Subcutaneous abdominal adipose tissue (tissue), 5 donors: ENCODE measurements at regions not wholly inside any gene's neighbourhood (a gene's known extent, or its start where the extent isn't known, plus 50 kb on each side); places are given as distances from the start of the nearest gene placed in this dataset.
"Not testable (repeated sequence)": the region's sequence is repeated elsewhere in the genome, so short reads cannot be mapped to it uniquely, and the experiment has no call there.

Experiments
- H3K27ac ChIP-seq: one replicate; pipeline ENCODE4 v1.7.0; 2013; ENCODE audit warnings: low read depth, mild to moderate bottlenecking, inconsistent platforms, low read length, moderate library complexity
- H3K27me3 ChIP-seq, 5 donors: one replicate each; pipeline ENCODE4 v1.7.0; 2013; ENCODE audit warnings: low read length in 5 of 5, inconsistent platforms in 1 of 5; ENCODE audit not compliant: control insufficient read depth in 5 of 5, insufficient read depth in 4 of 5
- H3K36me3 ChIP-seq, 5 donors: one replicate each; pipeline ENCODE4 v1.7.0; 2013; ENCODE audit warnings: low read length in 5 of 5; ENCODE audit not compliant: control insufficient read depth in 5 of 5, insufficient read depth in 5 of 5
- H3K4me1 ChIP-seq, 5 donors: one replicate each; pipeline ENCODE4 v1.7.0; 2013; ENCODE audit warnings: low read length in 5 of 5, mild to moderate bottlenecking in 3 of 5, moderate library complexity in 1 of 5; ENCODE audit not compliant: control insufficient read depth in 5 of 5, insufficient read depth in 5 of 5
- H3K4me3 ChIP-seq, 5 donors: one replicate each; pipeline ENCODE4 v1.7.0; 2013; ENCODE audit warnings: low read length in 5 of 5, low read depth in 1 of 5
- H3K9ac ChIP-seq, 5 donors: one replicate each; pipeline ENCODE4 v1.7.0; 2013; ENCODE audit warnings: low read length in 5 of 5, mild to moderate bottlenecking in 4 of 5, moderate library complexity in 3 of 5
- H3K9me3 ChIP-seq, 5 donors: one replicate each; pipeline ENCODE4 v1.7.0; 2013; ENCODE audit warnings: low read length in 5 of 5; ENCODE audit not compliant: control insufficient read depth in 5 of 5
- donor health status: healthy.
- donor health status: healthy.
- donor health status: healthy.
- donor health status: healthy.
- donor health status: healthy.

DNA sequence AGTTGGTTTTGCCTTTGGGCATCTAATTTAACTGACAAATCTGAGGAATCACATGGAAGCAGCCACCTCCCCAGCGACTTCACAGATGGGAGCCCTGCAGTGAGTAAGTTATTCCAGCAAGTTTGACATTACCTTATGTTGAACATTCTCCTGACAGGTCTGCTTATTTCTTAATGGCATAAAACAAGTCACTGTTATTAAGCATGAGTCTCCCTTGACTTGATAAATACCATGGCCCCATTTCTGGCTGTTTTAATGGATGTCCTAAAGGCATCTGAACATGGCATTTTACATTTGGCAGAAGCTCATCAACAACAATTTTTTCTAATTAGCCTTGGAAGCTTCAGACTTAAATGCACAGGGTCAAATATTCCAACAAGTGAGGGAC is 92.6 kb upstream of the CREB1 start:
- Histone ChIP-seq H3K4me1 (no peaks in the 10 kb centered on the region), H3K27me3 (no peaks in the 10 kb centered on the region), H3K9ac (no peak overlapping the region), H3K27ac (no peak overlapping the region), H3K36me3 (no peaks in the 10 kb centered on the region), H3K9me3 (no peaks in the 10 kb centered on the region), H3K4me3 (no peak overlapping the region)

DNA sequence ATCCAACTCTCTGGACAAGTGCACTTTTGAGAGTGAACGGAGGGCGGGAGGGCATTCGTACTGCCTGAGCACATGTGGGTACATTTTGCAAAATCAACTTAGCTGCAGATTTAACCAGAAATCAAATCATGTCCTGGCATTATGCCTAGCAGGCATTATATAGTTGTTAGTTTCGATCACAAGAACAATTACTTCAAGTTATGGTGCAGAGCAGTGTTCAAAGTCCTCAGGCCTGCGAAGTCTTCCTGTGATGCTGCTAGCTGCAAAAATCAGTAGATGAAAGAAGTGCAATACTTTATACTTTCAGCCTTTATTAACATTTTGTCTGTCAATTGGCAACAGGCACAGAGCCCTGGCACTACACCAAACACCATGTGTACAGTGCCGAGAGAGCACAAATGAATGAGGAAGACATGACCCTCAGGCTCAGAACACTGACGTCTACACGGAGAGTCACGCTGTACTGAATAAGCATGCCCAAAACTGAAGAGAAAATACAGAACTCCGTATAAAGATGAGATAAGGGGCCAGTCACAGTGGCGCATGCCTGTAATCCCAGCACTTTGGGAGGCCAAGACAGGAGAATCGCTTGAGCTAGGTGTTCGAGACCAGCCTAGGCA is 92.1 kb upstream of the CREB1 start:
- H3K4me1 ChIP-seq: no peaks in the 10 kb centered on the region
- H3K27me3 ChIP-seq: no peaks in the 10 kb centered on the region
- no peak overlapping the region for H3K27ac ChIP-seq
- no peak overlapping the region for H3K4me3 ChIP-seq
- no peaks in the 10 kb centered on the region for H3K36me3 ChIP-seq
- no peaks in the 10 kb centered on the region for H3K9me3 ChIP-seq
- no peak overlapping the region for H3K9ac ChIP-seq

DNA sequence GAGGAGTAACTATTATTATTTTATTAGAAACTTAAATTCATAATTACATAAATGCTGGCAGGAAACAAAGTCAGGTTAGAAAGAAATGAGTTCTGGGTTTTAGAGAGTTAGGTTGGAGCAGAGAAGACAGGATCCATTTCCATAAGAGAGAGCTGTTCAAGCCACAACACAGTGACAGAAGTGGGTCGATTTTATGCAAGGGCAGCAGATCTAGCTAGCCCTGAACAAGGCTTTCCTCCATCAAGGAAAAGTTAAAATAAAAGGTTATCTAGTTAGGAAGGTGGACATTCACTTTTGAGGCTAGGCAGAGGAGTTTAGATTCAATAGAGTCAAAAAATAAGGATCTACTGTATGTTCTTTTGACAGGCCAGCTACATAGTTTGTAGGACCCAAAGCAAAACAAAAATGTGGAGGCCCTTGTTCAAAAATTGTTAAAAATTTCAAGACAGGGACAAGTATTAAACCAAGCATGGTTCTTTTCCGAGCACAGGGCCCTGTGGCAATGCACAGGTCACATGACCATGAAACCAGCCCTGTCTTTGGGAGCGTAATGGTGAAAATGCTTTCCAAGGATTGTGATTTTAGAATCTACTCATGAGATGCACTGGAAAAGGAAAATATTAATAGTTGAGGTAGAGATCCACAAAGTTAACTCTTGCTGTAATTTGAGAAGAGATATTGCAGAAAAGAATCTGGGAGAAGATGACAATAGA is 91.2 kb upstream of the CREB1 start:
- Histone ChIP-seq H3K4me1 (no peaks in the 10 kb centered on the region), H3K36me3 (no peaks in the 10 kb centered on the region), H3K27me3 (no peaks in the 10 kb centered on the region), H3K4me3 (no peak overlapping the region), H3K9me3 (no peaks in the 10 kb centered on the region), H3K27ac (no peak overlapping the region), H3K9ac (no peak overlapping the region)

DNA sequence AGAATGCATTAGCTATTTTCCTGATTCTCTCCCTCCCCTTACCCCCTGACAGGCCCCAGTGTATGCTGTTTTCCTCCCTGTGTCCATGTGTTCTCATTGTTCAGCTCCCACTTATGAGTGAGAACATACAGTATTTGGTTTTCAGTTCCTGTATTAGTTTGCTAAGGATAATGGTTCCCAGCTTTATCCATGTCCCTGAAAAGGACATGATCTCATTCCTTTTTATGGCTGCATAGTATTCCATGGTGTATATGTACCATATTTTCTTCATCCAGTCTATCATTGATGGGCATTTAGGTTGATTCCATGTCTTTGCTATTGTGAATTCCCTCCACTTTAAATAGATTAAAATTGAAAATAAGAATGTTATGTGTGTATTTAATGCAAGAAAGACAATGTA is 89.9 kb upstream of the CREB1 start:
- not testable (repeated sequence) for H3K4me1 ChIP-seq, H3K27ac ChIP-seq, H3K9ac ChIP-seq, H3K9me3 ChIP-seq, H3K27me3 ChIP-seq, H3K4me3 ChIP-seq, H3K36me3 ChIP-seq

DNA sequence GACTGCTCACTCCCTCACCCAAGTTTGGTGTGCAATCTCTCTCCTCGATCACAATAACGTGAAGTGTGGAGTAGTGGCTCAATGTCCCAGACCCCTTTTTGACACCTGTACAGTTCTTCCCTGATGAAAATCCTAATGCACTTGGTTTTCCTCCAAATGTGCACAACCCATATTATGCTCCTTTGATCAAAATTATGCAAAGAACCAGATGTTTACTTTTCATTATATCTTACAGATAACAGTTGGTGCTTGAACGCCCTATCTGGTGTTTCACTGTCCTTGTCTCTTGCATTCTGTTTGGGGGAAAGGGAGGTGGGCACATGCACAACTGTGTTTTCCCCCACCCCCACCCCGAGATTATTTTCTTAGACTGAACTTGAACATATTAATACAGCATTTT is 85.0 kb upstream of the CREB1 start:
- Histone ChIP-seq H3K4me3 (no peak overlapping the region), H3K27me3 (no peaks in the 10 kb centered on the region), H3K36me3 (no peaks in the 10 kb centered on the region), H3K4me1 (no peaks in the 10 kb centered on the region), H3K27ac (no peak overlapping the region), H3K9me3 (no peaks in the 10 kb centered on the region), H3K9ac (no peak overlapping the region)

DNA sequence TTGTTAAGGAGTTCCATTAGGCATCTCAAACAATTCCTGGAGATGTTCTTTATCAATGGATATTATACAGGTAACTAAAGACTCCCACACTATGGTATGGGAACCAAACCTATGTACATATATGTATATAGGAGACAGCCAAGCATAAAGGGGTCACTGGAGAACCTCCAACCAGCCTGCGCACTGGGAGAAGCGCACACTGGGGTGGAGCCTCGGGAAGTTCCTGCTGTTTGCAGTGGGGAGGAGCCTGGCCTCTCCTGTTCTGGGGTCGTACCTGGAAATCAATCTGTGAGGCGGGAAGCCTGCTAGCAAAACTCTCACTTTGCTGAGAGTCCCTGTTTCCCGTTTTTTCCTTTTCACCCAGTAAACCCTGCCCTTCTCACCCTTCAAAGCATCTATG is 83.1 kb upstream of the CREB1 start:
- no peaks in the 10 kb centered on the region for H3K4me1 ChIP-seq
- H3K4me3 ChIP-seq: no peak overlapping the region
- no peaks in the 10 kb centered on the region for H3K27me3 ChIP-seq
- no peak overlapping the region for H3K9ac ChIP-seq
- no peaks in the 10 kb centered on the region for H3K9me3 ChIP-seq
- H3K36me3 ChIP-seq: no peaks in the 10 kb centered on the region
- no peak overlapping the region for H3K27ac ChIP-seq

DNA sequence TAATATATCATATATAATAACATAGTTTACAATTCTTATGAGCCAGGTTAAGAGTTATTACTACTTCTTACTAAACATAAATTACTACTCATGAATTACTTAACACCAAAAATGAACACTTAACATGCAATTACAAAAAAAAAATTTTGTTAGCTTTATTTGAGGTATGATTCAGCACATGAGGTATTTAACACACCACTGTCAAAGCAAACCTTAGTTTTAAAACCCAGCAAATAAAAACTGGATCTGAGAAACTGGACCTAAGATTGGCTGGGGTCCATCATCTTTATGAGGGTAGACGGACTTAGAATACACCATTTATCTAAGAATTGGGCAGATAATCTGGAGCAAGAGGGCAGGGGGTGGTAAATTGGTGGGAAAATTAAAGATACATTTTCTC is 81.8 kb upstream of the CREB1 start:
- Histone ChIP-seq H3K4me1 (no peaks in the 10 kb centered on the region), H3K9me3 (no peaks in the 10 kb centered on the region), H3K36me3 (no peaks in the 10 kb centered on the region), H3K9ac (no peak overlapping the region), H3K27ac (no peak overlapping the region), H3K4me3 (no peak overlapping the region), H3K27me3 (no peaks in the 10 kb centered on the region)

DNA sequence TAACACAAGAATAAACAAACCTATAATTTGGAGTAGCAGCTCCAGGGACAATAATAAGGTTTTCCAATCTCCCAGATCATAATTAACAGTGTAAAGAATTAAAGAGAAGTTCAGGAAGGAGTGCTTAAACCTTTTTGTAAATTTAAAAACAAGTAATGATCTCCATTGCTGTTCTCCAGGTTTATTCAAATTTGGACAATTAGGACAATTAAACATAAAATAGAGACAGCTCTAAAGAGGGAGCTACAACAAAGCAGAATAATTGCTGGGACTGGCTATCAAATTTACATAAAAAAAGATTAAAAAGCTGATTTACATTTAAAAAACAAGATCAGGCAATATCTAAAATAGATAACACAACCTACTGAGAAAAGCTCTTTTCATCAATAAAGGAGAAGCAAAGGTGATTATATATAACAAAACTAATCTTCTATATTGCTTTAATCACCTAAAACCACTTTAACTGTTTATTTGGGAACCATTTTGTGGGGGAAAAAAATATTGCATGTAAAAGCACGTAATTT is 80.1 kb upstream of the CREB1 start:
- H3K9me3 ChIP-seq: no peaks in the 10 kb centered on the region
- H3K36me3 ChIP-seq: no peaks in the 10 kb centered on the region
- H3K4me3 ChIP-seq: no peak overlapping the region
- no peaks in the 10 kb centered on the region for H3K27me3 ChIP-seq
- H3K9ac ChIP-seq: no peak overlapping the region
- no peaks in the 10 kb centered on the region for H3K4me1 ChIP-seq
- H3K27ac ChIP-seq: no peak overlapping the region

DNA sequence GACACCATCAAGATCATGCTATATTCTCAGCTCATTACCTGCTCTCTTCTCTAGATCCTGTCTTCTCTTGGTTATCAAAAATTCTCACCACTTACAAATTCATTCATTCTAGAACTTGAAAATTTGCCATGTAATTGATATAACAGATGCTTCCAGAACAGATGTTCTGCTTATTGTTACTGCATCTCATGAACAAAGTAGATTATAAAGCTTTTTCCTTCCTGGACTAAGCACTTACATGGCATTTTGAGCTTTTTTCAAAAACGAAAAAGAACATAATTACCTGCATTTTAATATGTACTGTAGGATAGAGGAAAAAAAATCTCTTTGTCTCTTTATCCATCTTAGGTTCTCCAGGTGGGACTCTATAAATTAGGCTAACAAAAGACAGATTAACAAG is 79.6 kb upstream of the CREB1 start:
- Histone ChIP-seq H3K9me3 (no peaks in the 10 kb centered on the region), H3K9ac (no peak overlapping the region), H3K27me3 (no peaks in the 10 kb centered on the region), H3K27ac (no peak overlapping the region), H3K36me3 (no peaks in the 10 kb centered on the region), H3K4me1 (no peaks in the 10 kb centered on the region), H3K4me3 (no peak overlapping the region)

DNA sequence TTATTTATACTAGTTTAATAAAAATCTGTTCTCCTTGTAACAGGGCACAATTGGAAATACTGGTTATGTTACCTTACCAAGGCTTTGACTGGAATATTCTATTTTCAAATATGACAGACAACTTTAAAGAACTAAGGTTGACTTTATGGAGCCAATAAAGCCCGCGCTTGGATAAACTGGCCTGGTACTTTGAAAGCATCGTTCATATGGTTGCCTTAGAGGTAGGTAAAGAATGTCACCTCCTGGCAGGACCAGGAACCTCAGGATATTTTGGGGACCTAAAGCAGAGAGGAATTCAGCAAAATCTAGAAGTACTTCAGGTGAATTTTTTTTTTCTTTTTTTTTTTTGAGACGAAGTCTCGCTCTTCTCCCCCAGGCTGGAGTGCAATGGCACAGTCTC is 71.2 kb upstream of the CREB1 start:
- H3K4me3 ChIP-seq: no peak overlapping the region
- no peak overlapping the region for H3K27ac ChIP-seq
- no peaks in the 10 kb centered on the region for H3K4me1 ChIP-seq
- H3K9ac ChIP-seq: no peak overlapping the region
- H3K27me3 ChIP-seq: no peaks in the 10 kb centered on the region
- H3K36me3 ChIP-seq: no peaks in the 10 kb centered on the region
- no peaks in the 10 kb centered on the region for H3K9me3 ChIP-seq
